GM21786 (cell line): ENCODE measurements at regions not wholly inside any gene's neighbourhood (a gene's known extent, or its start where the extent isn't known, plus 50 kb on each side); places are given as distances from the start of the nearest gene placed in this dataset.
"Not testable (repeated sequence)": the region's sequence is repeated elsewhere in the genome, so short reads cannot be mapped to it uniquely, and the experiment has no call there.

ENCODE experiments used
- ATAC-seq: cut with Tn5 transposase; IDR thresholded peaks from one replicate; pipeline ENCODE4 v1.9.1; 2021; ENCODE audit not compliant: unreplicated experiment

DNA sequence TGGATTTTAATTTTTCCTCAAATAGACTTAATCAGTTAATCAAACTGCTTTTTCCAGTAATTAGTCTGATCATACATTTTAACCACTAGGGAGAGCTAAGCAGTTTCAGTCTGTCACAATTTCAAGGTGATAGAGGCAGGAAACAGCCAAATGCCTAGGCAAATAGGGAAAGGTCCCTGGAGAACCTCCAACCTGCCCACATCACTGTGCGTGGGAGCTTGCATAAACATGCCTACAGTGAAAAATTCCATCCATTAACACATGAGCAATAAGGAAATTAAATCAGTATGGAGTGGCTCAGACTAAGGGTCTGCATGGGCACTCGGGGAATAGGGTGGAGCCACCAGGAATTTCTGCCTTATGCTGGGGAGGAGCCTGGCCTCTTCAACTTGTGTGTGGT is 74.6 kb downstream of the AASDHPPT start:
- ATAC-seq = no peak

DNA sequence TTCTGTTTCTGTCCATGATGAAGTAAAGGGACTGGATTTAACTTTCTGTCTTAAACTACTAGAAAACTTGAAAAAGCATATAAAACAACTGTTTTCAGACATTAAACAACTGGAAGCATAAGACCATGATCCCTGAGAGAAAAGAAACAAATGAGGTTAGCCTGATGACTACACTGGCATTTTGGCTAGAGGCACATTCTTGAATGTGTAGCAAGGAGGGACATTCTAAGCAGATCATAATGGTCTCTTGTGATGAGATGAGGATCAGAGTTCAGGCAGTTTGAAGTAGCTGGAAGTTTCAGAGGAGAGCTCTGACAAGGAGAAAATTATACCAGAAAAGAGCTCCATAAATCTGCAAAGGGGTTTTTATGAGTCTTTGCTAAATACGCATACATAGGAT is 75.4 kb downstream of the AASDHPPT start:
- ATAC-seq = no peak

DNA sequence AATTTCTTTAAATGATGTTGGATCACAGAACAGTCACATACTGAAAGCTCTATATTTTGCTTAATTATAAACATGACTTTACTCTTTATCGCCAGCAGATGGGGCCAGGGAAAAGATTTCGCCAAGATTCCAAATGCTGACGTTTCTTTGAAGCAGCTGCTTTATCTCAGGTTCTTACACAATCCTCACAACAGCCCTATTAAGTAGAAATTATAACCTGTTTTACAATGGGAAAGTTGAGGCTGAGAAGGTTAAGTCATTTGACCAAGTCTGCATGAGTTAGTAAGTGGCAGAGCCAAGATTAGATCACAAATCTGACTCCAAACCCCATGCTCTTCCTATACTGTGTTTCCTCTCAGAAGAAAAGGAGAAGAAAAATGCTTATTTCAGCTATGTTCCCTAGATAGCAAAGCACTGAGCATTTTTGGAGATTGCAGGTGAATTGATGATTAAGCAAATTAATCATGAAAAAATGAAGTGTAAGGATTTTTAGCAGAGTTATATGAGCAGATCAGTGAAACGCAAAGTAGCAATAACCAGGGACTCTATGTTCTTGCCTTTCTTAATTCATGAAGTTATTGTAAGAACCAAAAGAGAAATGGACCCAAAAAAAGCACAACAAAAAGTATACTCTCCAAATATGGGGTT is 79.0 kb downstream of the AASDHPPT start:
- ATAC-seq = peak; percentile 71

DNA sequence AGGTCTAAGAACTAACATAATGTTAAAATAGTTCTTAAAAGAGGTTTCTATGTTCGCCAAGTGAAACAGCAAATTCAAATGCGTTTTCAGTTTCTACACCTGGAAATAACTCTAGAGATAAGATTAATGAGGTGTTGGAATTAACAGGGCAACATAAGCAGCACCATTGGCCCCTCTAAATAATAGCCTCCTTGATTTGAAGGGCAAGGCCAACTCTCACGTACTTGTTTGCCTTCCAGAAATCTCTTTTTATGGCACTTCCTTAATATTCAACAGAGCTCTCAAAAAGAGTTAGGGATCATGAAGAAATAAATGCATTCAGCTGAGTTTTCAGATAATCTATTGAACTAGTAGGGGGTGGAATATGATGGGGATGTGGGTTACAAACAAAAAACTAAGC is 80.9 kb downstream of the AASDHPPT start:
- no peak for ATAC-seq

DNA sequence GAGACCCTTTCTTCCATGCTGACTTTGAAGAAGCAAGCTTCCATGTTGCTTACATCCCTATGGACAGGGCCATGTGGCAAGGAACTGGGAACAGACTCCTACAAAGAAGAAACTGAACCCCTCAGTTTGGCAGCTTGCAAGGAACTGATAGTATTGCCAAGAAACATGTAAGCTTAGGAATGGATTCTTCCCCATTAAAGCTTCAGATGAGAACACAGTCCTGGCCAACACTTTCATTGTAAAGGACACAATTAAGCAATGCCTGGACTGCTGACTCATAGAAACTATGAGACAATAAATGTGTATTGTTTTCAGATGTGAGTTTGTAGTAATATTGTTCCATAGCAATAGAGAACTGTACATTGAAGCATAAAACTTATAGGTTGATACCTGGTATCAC is 82.4 kb downstream of the AASDHPPT start:
- no peak for ATAC-seq

DNA sequence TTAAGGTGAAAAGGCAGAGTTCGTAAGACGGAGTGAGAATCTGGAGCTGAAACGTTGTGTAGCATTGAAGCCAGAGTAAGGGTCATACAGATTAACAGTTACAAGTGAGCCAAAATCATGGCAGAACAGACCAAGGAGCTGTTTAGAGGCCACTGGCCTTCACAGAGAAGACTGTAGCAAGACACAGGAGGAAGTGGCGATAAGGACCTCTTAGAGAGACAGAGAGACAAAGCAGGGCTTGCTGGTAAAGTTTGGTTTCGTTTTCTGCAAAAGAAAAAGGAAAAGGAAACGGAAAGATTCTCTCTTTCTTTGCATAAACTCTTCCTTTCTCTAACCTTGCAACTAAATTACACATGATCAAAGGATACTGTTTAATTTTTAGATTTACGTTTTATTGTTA is 83.0 kb downstream of the AASDHPPT start:
- ATAC-seq = no peak

DNA sequence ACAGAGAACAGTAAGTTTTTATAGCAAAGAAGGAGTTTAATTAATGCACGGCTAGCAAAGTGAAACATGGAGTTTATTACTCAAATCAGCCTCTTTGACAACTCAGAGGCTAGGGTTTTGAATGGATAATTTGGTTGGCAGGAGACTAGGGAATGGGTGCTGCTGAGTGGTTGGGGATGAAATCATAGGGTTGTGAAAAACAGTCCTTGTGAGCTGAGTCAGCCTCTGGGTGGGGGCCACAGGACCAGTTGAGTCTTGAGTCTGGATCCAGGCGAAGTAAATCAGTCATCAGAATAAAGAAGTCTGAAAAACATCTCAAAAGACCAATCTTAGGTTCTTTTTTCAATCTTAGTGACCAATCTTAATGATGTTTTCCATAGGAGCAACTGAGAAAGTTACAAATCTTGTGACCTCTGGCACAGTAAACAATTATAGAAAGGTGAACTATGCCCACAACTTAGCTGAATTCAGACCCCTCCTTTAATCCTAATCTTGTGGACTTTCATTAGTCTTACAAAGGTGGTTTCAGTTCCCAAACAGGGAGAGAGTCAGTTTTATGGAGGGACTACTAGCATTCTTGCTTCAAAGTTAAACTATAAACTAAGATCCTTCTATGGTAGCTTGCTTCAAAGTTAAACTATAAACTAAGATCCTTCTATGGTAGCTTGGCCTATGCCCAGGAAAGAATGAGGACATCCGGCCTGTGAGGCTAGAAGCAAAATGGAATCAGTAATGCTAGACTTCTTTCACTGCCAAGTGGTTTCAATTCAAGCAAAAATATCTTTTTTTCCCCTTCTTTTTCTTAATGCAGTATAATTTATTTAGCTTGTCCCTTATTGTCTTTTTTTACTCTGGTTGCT is 84.5 kb downstream of the AASDHPPT start:
- no peak for ATAC-seq

DNA sequence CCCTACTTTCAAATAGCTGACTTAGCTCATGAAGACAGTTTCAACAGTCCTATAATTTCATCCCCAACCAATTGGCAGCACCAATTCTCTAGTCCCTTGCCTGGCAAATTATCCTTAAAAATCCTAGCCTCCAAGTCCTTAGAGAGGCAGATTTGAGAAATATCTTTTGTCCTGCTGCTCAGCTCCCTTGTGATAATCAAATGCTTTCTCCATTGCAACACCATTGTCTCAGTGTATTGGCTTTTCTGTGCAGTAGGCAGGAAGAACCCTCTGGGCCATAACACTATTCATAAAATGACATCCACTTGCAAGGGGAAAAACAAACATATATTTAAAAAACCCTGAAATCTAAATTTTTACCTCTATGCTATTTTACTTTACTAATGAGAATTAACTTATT is 89.6 kb downstream of the AASDHPPT start:
- ATAC-seq = no peak

DNA sequence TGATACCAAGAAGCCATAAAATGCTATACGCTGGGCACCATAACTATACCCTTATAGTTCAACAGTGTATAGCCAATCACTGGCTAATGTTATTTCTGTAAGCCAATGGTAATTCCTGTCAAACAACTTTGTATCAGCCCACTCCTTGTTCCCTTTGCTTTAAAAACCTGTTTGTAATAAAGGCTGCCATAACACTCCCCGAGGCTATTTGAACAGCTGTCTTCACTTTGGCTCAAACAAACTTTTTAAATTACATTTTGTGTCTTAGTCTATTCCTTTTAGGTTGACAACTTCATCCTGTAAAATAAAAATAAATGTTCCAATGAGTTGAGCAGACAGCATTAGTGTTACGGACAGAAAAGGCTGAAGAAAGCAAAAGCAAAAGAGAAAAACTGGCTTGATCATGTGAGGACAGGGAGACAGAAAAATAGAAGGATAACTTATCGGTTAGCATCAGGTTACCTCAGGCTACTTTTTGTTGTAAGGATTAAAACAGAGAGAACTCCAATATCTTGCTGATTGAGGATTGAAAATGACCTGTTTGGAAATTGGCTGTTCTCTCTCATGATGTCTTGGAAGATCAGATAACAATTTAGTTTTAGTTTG is 95.0 kb downstream of the AASDHPPT start:
- no peak for ATAC-seq

DNA sequence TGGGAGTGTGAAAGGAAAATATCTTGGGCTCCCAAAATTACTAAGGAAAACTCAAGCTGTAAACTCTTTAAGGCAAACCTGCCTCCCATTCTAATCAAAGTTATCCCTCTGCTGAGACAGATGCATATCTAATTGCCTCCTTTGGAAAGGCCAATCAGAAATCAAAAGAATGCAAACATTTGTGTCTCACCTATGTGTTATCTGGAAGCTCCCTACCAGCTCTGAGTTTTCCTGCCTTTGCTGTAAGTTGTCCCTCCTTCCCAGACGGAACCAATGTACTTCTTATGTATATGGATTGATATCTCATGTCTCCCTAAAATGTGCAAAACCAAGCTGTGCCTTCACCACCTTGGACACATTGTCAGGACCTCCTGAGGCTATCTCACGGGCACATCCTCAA is 95.8 kb downstream of the AASDHPPT start:
- no peak for ATAC-seq

DNA sequence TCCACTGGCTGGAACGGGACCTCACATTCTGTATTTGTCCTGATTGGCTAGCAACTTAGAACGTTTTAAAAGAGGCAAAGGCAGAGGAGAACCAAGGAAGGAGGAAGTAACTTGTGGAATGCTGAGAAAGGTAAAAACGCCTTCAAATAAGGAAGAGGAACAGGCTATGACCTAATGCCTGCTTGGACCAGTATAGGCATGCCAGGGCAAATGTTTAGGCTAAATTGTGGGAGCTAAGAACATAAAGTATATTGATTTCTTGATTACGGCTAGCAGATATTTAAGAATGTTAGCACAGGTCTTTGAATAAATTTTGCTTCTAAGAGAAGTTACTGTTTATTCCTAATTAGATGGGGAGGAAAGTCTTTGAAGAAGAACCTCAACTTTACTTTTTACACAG is 96.5 kb downstream of the AASDHPPT start:
- ATAC-seq = not testable (repeated sequence)

DNA sequence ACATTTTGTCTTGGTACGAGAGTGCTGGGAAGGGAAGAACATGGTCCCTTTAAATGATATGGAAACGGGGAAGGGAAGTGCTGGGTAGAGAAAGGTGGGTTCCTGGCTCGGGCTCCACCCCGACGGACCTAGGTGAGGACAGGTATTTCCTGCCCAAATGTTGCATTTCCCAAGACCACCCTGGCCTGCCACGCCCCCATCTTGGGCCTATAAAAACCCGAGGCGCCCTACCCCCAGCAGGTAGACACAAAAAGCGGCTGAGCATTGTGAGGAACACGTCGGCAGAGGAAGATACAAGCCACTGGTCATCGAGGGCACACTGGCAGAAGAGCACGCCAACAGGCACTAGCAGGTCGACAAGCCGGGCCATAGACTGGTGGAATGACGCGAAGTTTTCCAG is 99.4 kb downstream of the AASDHPPT start:
- ATAC-seq = no peak

DNA sequence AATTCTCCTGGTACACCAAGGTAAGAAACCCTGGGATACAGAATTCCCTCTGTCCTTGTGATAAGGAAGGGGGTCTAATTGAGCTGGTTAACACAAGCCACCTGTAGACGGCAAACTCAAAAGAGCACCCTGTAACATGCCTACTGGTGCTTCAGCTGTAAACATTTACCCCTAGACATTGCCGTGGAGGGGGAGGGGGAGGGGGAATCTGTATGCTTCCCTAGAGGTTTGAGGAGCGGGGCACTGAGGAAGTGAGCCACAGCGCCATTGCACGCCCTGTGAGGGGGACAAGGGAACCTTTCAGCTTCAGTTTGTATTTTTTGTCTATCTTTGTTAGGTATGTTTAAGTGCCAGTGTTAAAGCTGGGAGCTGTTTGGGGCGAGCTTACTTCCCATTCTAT is 99.8 kb downstream of the AASDHPPT start:
- no peak for ATAC-seq

DNA sequence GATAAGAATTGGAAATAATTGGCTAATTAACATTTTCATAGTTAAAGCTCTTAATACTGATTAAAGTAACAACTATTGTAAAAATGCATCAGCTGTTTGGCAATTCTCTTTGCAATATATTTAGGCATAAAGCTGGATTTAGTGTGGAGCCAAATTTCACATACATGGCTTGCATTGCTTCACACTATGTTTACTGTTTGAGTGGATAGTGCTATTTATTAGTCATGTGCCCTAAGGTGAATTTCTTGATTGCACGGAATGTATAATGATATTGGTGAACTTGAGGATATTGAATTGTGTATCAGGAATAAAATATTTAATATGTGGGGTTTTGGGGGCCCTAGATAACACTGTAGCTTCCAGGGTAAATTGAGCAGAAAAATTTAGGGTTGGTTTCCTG is 100.9 kb downstream of the AASDHPPT start:
- ATAC-seq = no peak

DNA sequence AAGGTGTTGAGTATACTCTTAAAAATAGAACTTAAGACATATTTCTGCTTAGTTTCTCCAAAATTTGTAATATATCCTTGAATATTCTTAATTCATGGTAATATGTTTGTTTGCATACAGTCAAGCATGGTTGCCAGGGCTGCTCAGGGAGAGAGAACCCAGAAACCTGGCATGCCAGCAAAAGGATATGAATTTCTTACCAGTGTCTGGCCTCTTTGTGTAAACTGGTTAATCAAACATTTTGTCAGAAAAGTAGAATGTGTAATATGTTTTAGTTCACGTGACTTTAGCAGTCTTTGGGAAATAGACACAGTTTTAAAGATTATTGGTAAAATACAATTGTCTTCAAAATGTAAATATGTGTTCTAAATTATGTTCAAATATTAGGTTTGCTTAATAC is 101.6 kb downstream of the AASDHPPT start:
- ATAC-seq = no peak

DNA sequence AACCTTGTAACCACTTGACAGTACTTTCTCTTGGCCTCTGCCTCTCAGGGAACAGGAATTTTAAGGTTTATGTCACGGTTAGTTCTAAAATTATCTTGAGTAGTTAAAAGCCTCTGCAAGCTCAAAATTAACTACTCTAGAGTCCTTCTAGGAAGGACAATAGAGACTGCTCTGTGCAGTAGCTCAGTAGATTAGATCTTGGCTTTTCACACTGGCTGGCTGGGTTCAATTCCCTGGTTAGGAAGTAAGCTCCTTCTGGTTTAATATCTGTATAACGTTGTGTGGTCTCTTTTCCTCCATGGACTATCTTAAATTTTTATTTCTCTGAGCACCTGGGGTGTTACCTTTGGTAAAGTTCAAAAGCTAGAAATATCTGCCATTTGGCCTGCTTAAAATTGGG is 109.2 kb downstream of the AASDHPPT start:
- ATAC-seq = no peak

DNA sequence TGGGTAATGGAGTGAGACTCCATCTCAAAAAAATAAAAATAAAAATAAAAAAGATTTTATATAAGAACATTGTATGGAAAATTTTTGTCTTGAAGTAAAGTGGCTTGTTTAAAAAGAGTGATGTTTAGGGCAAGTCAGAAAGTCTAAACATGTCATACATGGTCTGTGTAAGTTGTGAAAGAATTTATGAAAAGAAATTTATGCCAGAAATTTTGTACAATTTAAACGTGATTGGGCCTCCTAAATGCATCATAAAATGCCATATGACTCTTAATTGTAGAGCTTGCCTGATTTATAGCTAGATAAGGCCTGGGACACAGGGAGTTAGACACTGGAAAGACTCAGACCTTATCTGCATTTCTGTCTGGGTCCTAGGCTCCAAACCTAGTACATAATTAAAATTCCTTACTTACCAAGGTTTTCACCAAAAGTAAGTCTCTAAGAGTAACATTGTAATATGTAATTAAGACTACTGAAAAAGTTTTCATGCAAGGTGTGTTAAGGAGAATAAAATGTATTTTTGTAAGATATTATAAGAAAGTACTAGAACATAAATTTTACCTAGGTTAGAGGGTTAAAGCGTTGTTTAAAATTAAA is 110.5 kb downstream of the AASDHPPT start:
- no peak for ATAC-seq

DNA sequence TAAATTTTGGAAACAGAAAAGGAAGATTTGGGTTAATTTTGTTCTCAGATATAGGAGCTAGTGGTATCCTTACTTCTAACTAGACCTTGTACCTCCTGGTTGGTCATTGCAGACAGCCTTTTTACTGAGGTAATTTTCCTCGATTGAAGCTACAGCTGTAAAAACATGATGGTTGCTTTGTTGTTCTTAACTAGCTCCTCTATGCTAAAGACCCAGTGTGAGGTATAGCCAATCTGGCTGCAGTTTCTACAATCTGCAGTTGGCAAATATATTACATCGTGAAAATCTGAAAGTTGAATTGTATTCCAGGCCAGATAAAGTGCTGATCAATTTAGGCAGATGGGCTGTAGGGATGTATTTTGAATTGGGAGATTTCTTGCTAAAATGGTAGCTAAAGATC is 116.5 kb downstream of the AASDHPPT start:
- no peak for ATAC-seq

DNA sequence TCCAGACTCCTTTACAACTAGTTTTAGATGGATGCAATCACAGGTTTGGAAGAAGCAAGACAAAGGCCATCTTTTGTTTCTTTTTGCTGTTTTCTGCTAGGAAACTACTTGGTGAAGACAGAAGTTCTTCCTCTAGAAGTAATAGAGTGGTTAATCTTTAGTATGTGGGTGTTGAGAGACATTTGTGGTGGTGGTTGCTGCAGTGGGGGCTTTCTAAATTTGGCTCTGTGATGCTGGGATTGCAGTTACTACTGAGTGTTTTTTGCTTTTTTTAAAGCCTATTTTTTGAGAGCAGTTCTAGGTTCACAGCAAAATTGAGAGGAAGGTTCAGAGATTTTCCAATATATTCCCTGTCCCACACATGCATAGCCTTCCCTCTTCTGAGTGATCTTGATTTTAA is 120.0 kb downstream of the AASDHPPT start:
- no peak for ATAC-seq

DNA sequence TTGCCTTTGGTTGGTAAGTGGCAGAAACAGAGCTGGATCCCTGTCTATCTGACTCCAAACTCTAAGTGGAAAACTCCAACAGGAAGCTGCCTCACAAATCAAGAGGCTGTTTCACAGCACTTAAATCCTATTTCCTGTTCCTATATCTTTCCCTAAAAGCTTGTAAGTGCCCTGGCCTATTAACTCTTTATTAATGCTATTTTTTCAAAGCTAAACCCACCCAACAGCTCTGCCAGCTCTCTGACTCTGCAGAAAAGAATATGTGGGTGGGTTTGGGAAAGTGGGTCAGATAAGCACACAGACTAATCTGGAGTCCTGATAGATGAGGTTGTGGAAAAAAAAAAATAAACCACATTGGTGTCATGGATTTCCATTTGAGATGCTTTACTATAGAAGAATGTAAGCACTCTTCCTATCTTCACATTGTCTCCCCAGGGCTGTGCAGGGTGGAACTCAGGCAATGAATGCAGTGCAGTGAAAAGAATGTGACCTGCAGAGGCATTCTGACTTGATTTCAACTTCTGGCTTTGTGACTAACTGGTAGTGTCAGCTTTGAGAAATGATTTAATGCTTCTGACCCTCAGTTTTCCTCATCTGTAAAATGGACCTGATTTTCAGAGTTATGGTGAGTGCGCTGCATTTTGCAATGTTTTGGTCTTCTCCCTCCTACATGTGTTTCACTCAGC is 125.6 kb downstream of the AASDHPPT start:
- no peak for ATAC-seq

DNA sequence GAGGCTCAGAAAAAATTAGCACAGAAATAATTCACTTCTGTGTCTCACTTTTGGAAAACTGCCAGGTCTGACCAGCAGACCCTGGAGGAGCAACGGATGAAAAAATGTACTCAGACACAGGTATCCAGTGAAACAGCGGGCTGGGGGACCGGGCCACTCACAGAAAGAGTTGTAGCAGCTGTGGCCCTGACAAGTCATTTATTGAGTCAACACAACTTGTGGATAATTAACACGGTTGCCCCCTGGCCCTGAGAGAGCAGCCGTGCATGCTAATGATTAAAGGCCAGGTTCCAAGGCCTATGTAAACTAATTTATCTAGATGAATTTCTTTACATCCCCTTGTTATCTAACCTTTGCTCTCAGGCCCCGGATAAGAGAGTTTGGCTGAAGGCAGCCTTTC is 131.3 kb downstream of the AASDHPPT start:
- ATAC-seq = no peak
